ENCODE measurements at regions not wholly inside any gene's neighbourhood (a gene's known extent, or its start where the extent isn't known, plus 50 kb on each side); places are given as distances from the start of the nearest gene placed in this dataset.
"Not testable (repeated sequence)": the region's sequence is repeated elsewhere in the genome, so short reads cannot be mapped to it uniquely, and the experiment has no call there.

- Mint-ChIP-seq H3K27me3 (no peaks in the 10 kb centered on the region), H3K4me3 (no peak overlapping the region), H3K4me1 (no peaks in the 10 kb centered on the region), H3K36me3 (no peaks in the 10 kb centered on the region), H3K9me3 (peaks cover 1% of the 10 kb centered on the region), H3K27ac (no peak overlapping the region)
- no peak for DNase-seq (ENCODE audit: low spot score in 2 of 2)
- no peak for ATAC-seq (ENCODE audit: low read depth)
Observed at GRCh38 chr5:51201024-51201423, 182.2 kb upstream of the ISL1 start.

GRCh38 chr5:51201708-51202107 is 181.5 kb upstream of the ISL1 start:
- no peak for DNase-seq (ENCODE audit: low spot score in 2 of 2)
- Mint-ChIP-seq H3K4me3 (no peak overlapping the region), H3K27me3 (no peaks in the 10 kb centered on the region), H3K9me3 (peaks cover 1% of the 10 kb centered on the region), H3K27ac (no peak overlapping the region), H3K4me1 (no peaks in the 10 kb centered on the region), H3K36me3 (no peaks in the 10 kb centered on the region)
- ATAC-seq (ENCODE audit: low read depth) = no peak

- H3K36me3 Mint-ChIP-seq = no peaks in the 10 kb centered on the region
- no peaks in the 10 kb centered on the region for H3K4me1 Mint-ChIP-seq
- H3K27ac Mint-ChIP-seq = no peak overlapping the region
- no peaks in the 10 kb centered on the region for H3K27me3 Mint-ChIP-seq
- peaks cover 1% of the 10 kb centered on the region for H3K9me3 Mint-ChIP-seq
- H3K4me3 Mint-ChIP-seq = no peak overlapping the region
- DNase-seq (ENCODE audit: low spot score in 2 of 2) (no peak), ATAC-seq (ENCODE audit: low read depth) (no peak)
Observed at GRCh38 chr5:51202161-51202560, 181.1 kb upstream of the ISL1 start.

- Mint-ChIP-seq H3K27ac (no peak overlapping the region), H3K4me3 (no peak overlapping the region), H3K36me3 (no peaks in the 10 kb centered on the region), H3K27me3 (no peaks in the 10 kb centered on the region), H3K9me3 (peaks cover 1% of the 10 kb centered on the region), H3K4me1 (no peaks in the 10 kb centered on the region)
- no peak for DNase-seq (ENCODE audit: low spot score in 2 of 2)
- no peak for ATAC-seq (ENCODE audit: low read depth)
Observed at GRCh38 chr5:51203598-51203997, 179.7 kb upstream of the ISL1 start.

GRCh38 chr5:51208296-51208695 is 175.0 kb upstream of the ISL1 start:
- no peak for ATAC-seq (ENCODE audit: low read depth)
- H3K36me3 Mint-ChIP-seq = no peaks in the 10 kb centered on the region
- no peak overlapping the region for H3K4me3 Mint-ChIP-seq
- peaks cover 2% of the 10 kb centered on the region for H3K9me3 Mint-ChIP-seq
- H3K4me1 Mint-ChIP-seq = no peaks in the 10 kb centered on the region
- no peak for DNase-seq (ENCODE audit: low spot score in 2 of 2)
- no peaks in the 10 kb centered on the region for H3K27me3 Mint-ChIP-seq
- H3K27ac Mint-ChIP-seq = no peak overlapping the region

- H3K4me1 Mint-ChIP-seq = no peaks in the 10 kb centered on the region
- no peak for ATAC-seq (ENCODE audit: low read depth)
Observed at GRCh38 chr5:51214746-51215145, 168.5 kb upstream of the ISL1 start.

GRCh38 chr5:51225789-51226742 is 157.2 kb upstream of the ISL1 start:
- H3K4me1 Mint-ChIP-seq = no peaks in the 10 kb centered on the region
- H3K4me3 Mint-ChIP-seq = no peak overlapping the region
- no peak overlapping the region for H3K27ac Mint-ChIP-seq
- DNase-seq (ENCODE audit: low spot score in 2 of 2) = no peak
- H3K27me3 Mint-ChIP-seq = no peaks in the 10 kb centered on the region
- H3K36me3 Mint-ChIP-seq = no peaks in the 10 kb centered on the region
- ATAC-seq (ENCODE audit: low read depth) = no peak
- peaks cover 16% of the 10 kb centered on the region for H3K9me3 Mint-ChIP-seq

More at GRCh38 chr5:51214746-51215145, 168.5 kb upstream of the ISL1 start:
- Mint-ChIP-seq H3K4me3 (no peak overlapping the region), H3K36me3 (no peaks in the 10 kb centered on the region), H3K27ac (no peak overlapping the region), H3K9me3 (peaks cover 2% of the 10 kb centered on the region), H3K27me3 (no peaks in the 10 kb centered on the region)
- DNase-seq (ENCODE audit: low spot score in 2 of 2) = no peak

GRCh38 chr5:51227963-51228470 is 155.2 kb upstream of the ISL1 start:
- ATAC-seq (ENCODE audit: low read depth) (no peak), DNase-seq (ENCODE audit: low spot score in 2 of 2) (no peak)
- H3K36me3 Mint-ChIP-seq = no peaks in the 10 kb centered on the region
- H3K9me3 Mint-ChIP-seq = peaks cover 15% of the 10 kb centered on the region
- no peaks in the 10 kb centered on the region for H3K4me1 Mint-ChIP-seq
- H3K27ac Mint-ChIP-seq = no peak overlapping the region
- H3K27me3 Mint-ChIP-seq = no peaks in the 10 kb centered on the region
- H3K4me3 Mint-ChIP-seq = no peak overlapping the region

- Mint-ChIP-seq H3K27me3 (no peaks in the 10 kb centered on the region), H3K27ac (no peak overlapping the region), H3K4me1 (no peaks in the 10 kb centered on the region), H3K36me3 (no peaks in the 10 kb centered on the region), H3K9me3 (peaks cover 14% of the 10 kb centered on the region), H3K4me3 (no peak overlapping the region)
- no peak for DNase-seq (ENCODE audit: low spot score in 2 of 2)
- no peak for ATAC-seq (ENCODE audit: low read depth)
Observed at GRCh38 chr5:51230336-51230735, 152.9 kb upstream of the ISL1 start.

- DNase-seq (ENCODE audit: low spot score in 2 of 2) = no peak
- Mint-ChIP-seq H3K4me1 (no peaks in the 10 kb centered on the region), H3K36me3 (no peaks in the 10 kb centered on the region), H3K27ac (no peak overlapping the region), H3K4me3 (no peak overlapping the region), H3K9me3 (peaks cover 2% of the 10 kb centered on the region), H3K27me3 (peaks cover 1% of the 10 kb centered on the region)
- no peak for ATAC-seq (ENCODE audit: low read depth)
Observed at GRCh38 chr5:51242456-51242855, 140.8 kb upstream of the ISL1 start.

- not testable (repeated sequence) for H3K27me3 Mint-ChIP-seq, H3K36me3 Mint-ChIP-seq
Observed at GRCh38 chr5:51250957-51251356, 132.3 kb upstream of the ISL1 start.

GRCh38 chr5:51271261-51271660 is 112.0 kb upstream of the ISL1 start:
- no peaks in the 10 kb centered on the region for H3K36me3 Mint-ChIP-seq
- DNase-seq (ENCODE audit: low spot score in 2 of 2) = no peak
- no peak overlapping the region for H3K27ac Mint-ChIP-seq
- no peak for ATAC-seq (ENCODE audit: low read depth)
- H3K4me3 Mint-ChIP-seq = no peak overlapping the region
- H3K9me3 Mint-ChIP-seq = peaks cover 4% of the 10 kb centered on the region
- no peaks in the 10 kb centered on the region for H3K4me1 Mint-ChIP-seq
- H3K27me3 Mint-ChIP-seq = no peaks in the 10 kb centered on the region

More at GRCh38 chr5:51250957-51251356, 132.3 kb upstream of the ISL1 start:
- H3K4me1 Mint-ChIP-seq; DNase-seq (ENCODE audit: low spot score in 2 of 2); H3K9me3 Mint-ChIP-seq; H3K27ac Mint-ChIP-seq; H3K4me3 Mint-ChIP-seq; ATAC-seq (ENCODE audit: low read depth): not testable (repeated sequence)

- H3K4me3 Mint-ChIP-seq = no peak overlapping the region
- no peak overlapping the region for H3K27ac Mint-ChIP-seq
- DNase-seq (ENCODE audit: low spot score in 2 of 2) (no peak), ATAC-seq (ENCODE audit: low read depth) (no peak)
- peaks cover 4% of the 10 kb centered on the region for H3K9me3 Mint-ChIP-seq
- no peaks in the 10 kb centered on the region for H3K27me3 Mint-ChIP-seq
- H3K4me1 Mint-ChIP-seq = no peaks in the 10 kb centered on the region
- H3K36me3 Mint-ChIP-seq = no peaks in the 10 kb centered on the region
Observed at GRCh38 chr5:51273021-51273420, 110.2 kb upstream of the ISL1 start.

GRCh38 chr5:51273871-51274270 is 109.4 kb upstream of the ISL1 start:
- H3K4me1 Mint-ChIP-seq = no peaks in the 10 kb centered on the region
- H3K36me3 Mint-ChIP-seq = no peaks in the 10 kb centered on the region
- no peaks in the 10 kb centered on the region for H3K27me3 Mint-ChIP-seq
- ATAC-seq (ENCODE audit: low read depth) (no peak), DNase-seq (ENCODE audit: low spot score in 2 of 2) (no peak)
- H3K27ac Mint-ChIP-seq = no peak overlapping the region
- no peak overlapping the region for H3K4me3 Mint-ChIP-seq
- peaks cover 4% of the 10 kb centered on the region for H3K9me3 Mint-ChIP-seq

- DNase-seq (ENCODE audit: low spot score in 2 of 2) (no peak), ATAC-seq (ENCODE audit: low read depth) (no peak)
- H3K27ac Mint-ChIP-seq = no peak overlapping the region
- peaks cover 4% of the 10 kb centered on the region for H3K9me3 Mint-ChIP-seq
- no peaks in the 10 kb centered on the region for H3K36me3 Mint-ChIP-seq
- H3K4me3 Mint-ChIP-seq = no peak overlapping the region
- H3K27me3 Mint-ChIP-seq = no peaks in the 10 kb centered on the region
- H3K4me1 Mint-ChIP-seq = no peaks in the 10 kb centered on the region
Observed at GRCh38 chr5:51275428-51275827, 107.8 kb upstream of the ISL1 start.
